ENCODE measurements at regions not wholly inside any gene's neighbourhood (a gene's known extent, or its start where the extent isn't known, plus 50 kb on each side); places are given as distances from the start of the nearest gene placed in this dataset.

DNA sequence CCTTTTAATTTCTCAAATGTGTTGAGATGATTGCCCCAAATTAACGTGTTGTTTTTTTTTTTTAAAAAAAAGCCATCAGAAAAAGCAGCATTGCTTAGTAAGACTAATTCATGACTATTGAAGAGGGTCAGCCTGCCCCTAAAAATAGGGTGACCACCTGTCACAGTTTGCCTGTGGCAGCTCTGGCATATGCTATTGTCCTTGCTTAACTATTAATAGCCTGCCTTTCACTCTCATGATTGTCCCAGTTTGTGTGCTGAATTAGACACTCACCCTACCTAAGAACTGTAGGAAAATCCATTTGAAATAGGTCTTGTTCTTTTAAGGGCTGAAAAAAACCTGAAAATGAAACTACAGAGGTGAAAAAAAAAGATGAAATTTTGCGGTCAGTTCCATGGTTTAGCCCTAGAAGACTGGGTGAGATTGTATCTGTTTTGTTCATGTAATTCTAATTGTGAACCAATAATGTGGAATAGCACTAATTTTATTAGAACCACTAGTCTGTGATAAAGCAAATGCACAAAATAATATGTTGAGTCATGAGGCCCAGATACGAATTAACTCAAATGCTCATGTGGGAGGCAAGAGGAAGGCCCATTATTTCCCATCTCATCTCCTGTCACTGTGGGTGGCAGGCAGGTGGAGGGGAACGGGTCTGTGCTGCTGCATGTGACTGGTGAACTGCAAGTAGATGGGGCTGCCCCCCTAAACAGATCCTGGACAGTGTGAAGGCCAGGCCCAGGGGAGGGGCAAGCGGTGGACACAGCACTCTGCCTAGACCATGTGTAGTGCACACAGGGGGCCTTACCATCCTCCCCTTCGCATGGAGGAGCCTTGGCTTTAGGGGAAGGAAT is 265.4 kb upstream of the NFE2L3 start:
- H3K9ac ChIP-seq (ENCODE audit: low read depth in 1 of 3, low read length in 3 of 3) = peak overlapping the region; percentile 4 to 67 (median 55)
- H3K27ac ChIP-seq (ENCODE audit: low read depth, low read length) = peak overlapping the region; percentile 91
- H3K4me1 ChIP-seq (ENCODE audit: control insufficient read depth in 3 of 3, insufficient read depth in 3 of 3, low read length in 3 of 3) = peaks cover 7 to 22% (median 8%) of the 10 kb centered on the region in 3 donors
- no peaks in the 10 kb centered on the region for H3K9me3 ChIP-seq (ENCODE audit: control insufficient read depth in 3 of 3, low read length in 3 of 3)
- peak overlapping the region in 2 of 3 donors; percentile 1 to 32 for H3K4me3 ChIP-seq (ENCODE audit: low read length in 3 of 3)
- H3K36me3 ChIP-seq (ENCODE audit: control insufficient read depth in 3 of 3, insufficient read depth in 3 of 3, low read length in 3 of 3) = no peaks in the 10 kb centered on the region
- H3K27me3 ChIP-seq (ENCODE audit: control insufficient read depth in 3 of 3, insufficient read depth in 3 of 3, low read length in 3 of 3) = peaks cover 6 to 34% (median 13%) of the 10 kb centered on the region in 3 donors

DNA sequence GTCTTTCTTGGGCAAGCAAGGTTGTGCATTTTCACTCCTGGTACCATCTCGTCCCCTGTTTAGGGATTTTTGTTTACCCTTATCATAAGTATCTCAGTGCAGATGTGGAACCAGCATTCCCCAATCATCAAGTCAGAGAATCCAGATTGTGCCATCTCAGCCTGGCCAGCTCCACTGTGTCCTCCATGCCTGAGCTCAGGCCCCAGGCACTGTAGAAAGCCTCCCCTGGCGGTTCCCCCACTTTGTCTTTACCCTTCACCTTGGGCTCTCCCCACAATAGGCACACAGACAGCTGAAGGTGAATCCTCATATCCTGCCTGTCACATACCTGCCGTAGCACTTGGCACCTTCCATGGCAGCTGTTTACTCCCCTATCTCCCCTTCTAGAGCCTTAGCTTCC is 264.7 kb upstream of the NFE2L3 start:
- peak overlapping the region in 2 of 3 donors; percentile 55 to 67 for H3K9ac ChIP-seq (ENCODE audit: low read depth in 1 of 3, low read length in 3 of 3)
- H3K36me3 ChIP-seq (ENCODE audit: control insufficient read depth in 3 of 3, insufficient read depth in 3 of 3, low read length in 3 of 3) = no peaks in the 10 kb centered on the region
- no peaks in the 10 kb centered on the region for H3K9me3 ChIP-seq (ENCODE audit: control insufficient read depth in 3 of 3, low read length in 3 of 3)
- peak overlapping the region; percentile 91 for H3K27ac ChIP-seq (ENCODE audit: low read depth, low read length)
- peak overlapping the region in 2 of 3 donors; percentile 1 to 32 for H3K4me3 ChIP-seq (ENCODE audit: low read length in 3 of 3)
- peaks cover 3 to 30% (median 9%) of the 10 kb centered on the region in 3 donors for H3K27me3 ChIP-seq (ENCODE audit: control insufficient read depth in 3 of 3, insufficient read depth in 3 of 3, low read length in 3 of 3)
- H3K4me1 ChIP-seq (ENCODE audit: control insufficient read depth in 3 of 3, insufficient read depth in 3 of 3, low read length in 3 of 3) = peaks cover 7 to 22% (median 8%) of the 10 kb centered on the region in 3 donors

DNA sequence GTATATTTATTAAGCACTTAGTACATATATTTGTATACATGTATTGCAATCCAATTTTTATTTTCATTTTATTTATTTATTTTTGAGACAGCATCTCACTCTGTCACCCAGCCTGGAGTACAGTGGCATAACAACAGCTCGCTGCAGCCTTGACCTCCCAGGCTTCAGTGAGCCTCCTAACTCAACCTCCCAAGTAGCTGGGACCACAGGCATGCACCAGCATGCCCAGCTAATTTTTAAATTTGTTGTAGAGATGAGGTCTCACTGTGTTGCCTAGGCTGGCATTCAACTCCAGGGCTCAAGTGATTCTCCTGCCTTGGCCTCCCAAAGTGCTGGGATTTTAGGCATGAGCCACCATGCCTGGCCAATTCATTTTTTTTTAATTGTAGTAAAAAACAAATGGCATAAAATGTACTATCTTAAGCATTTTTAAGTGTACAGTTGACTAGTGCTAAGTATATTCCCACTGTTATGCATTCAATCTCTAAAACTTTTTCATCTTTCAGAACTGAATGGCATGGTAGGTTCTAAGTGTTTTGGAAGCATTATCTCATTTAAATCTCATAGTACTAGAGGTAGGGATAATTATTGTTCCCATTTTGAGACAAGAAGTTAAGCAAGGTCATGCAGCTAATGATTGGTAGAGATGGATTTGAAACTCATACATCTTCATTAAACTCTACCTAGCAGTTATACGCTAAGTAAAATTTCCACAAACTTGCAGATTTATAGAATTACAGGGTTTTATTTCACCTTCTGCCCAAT is 264.0 kb upstream of the NFE2L3 start:
- Histone ChIP-seq H3K9me3 (ENCODE audit: control insufficient read depth in 3 of 3, low read length in 3 of 3) (no peaks in the 10 kb centered on the region), H3K27ac (ENCODE audit: low read depth, low read length) (peak overlapping the region; percentile 91), H3K9ac (ENCODE audit: low read depth in 1 of 3, low read length in 3 of 3) (no peak overlapping the region), H3K27me3 (ENCODE audit: control insufficient read depth in 3 of 3, insufficient read depth in 3 of 3, low read length in 3 of 3) (peaks cover 2 to 27% (median 6%) of the 10 kb centered on the region in 3 donors), H3K4me1 (ENCODE audit: control insufficient read depth in 3 of 3, insufficient read depth in 3 of 3, low read length in 3 of 3) (peaks cover 8 to 22% (median 9%) of the 10 kb centered on the region in 3 donors), H3K4me3 (ENCODE audit: low read length in 3 of 3) (no peak overlapping the region), H3K36me3 (ENCODE audit: control insufficient read depth in 3 of 3, insufficient read depth in 3 of 3, low read length in 3 of 3) (no peaks in the 10 kb centered on the region)

DNA sequence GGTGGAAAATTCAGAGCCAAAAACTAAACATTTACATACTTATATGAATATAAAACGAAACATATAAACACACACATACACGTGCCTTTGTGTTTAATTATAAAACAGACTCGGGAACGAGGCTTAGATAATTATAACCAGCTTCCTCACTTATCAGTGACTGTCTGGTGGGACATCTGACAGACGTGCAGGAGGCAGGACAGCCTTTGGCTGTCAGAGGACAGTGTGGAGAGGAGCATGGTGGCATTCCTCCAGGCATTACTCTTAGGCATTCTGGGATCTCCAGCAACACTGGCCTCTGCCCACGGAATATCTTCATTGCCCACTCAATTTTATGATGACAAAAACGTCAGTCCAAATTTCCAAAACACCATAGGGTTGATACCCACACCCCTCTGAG is 262.2 kb upstream of the NFE2L3 start:
- H3K4me3 ChIP-seq (ENCODE audit: low read length in 3 of 3) = no peak overlapping the region
- peaks cover 12 to 31% (median 17%) of the 10 kb centered on the region in 3 donors for H3K4me1 ChIP-seq (ENCODE audit: control insufficient read depth in 3 of 3, insufficient read depth in 3 of 3, low read length in 3 of 3)
- no peaks in the 10 kb centered on the region for H3K9me3 ChIP-seq (ENCODE audit: control insufficient read depth in 3 of 3, low read length in 3 of 3)
- no peak overlapping the region for H3K27ac ChIP-seq (ENCODE audit: low read depth, low read length)
- no peaks in the 10 kb centered on the region for H3K36me3 ChIP-seq (ENCODE audit: control insufficient read depth in 3 of 3, insufficient read depth in 3 of 3, low read length in 3 of 3)
- H3K27me3 ChIP-seq (ENCODE audit: control insufficient read depth in 3 of 3, insufficient read depth in 3 of 3, low read length in 3 of 3) = peaks cover 2 to 16% (median 6%) of the 10 kb centered on the region in 3 donors
- H3K9ac ChIP-seq (ENCODE audit: low read depth in 1 of 3, low read length in 3 of 3) = no peak overlapping the region

DNA sequence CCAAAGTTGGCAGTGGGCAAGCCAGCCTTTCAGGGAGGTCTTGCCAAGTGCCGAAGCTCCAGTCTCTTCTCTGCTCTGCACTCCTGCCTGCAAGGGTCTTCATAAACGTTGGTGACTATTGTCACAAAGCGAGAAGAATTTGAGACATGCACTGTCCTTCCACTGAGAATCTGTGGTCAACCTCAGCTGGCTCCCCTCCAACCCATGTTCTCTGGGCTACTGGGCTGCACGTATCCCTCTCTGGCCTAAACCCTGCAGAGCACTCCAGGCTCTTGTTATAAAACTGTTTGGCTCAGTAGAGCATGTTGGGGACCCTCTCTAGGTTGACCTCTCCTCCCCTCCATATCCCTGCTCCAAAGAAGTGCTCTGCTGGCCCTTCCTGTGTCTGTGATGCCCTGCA is 260.4 kb upstream of the NFE2L3 start:
- H3K9ac ChIP-seq (ENCODE audit: low read depth in 1 of 3, low read length in 3 of 3) = no peak overlapping the region
- H3K4me1 ChIP-seq (ENCODE audit: control insufficient read depth in 3 of 3, insufficient read depth in 3 of 3, low read length in 3 of 3) = peaks cover 15 to 26% (median 25%) of the 10 kb centered on the region in 3 donors
- no peaks in the 10 kb centered on the region for H3K36me3 ChIP-seq (ENCODE audit: control insufficient read depth in 3 of 3, insufficient read depth in 3 of 3, low read length in 3 of 3)
- peaks cover 2 to 13% (median 6%) of the 10 kb centered on the region in 3 donors for H3K27me3 ChIP-seq (ENCODE audit: control insufficient read depth in 3 of 3, insufficient read depth in 3 of 3, low read length in 3 of 3)
- H3K27ac ChIP-seq (ENCODE audit: low read depth, low read length) = no peak overlapping the region
- H3K9me3 ChIP-seq (ENCODE audit: control insufficient read depth in 3 of 3, low read length in 3 of 3) = no peaks in the 10 kb centered on the region
- no peak overlapping the region for H3K4me3 ChIP-seq (ENCODE audit: low read length in 3 of 3)

DNA sequence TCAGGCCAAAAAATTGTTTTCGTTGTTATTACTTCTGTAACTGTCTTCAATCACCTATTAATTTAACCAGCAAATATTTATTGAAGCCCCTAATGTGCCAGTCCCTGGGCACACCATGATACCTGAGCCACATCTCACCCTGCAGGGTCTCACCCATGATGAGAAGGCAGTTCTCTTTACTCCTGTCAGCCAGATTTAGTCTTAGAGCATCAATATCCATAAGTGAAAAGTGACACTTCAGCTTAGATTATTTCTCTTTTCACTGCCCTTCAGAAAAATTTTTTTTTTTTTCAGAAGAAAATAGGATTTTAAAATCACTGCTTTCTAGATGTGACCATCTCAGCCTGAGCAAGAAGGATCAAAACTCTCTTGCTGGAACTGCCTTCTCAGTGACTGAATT is 258.6 kb upstream of the NFE2L3 start:
- H3K27me3 ChIP-seq (ENCODE audit: control insufficient read depth in 3 of 3, insufficient read depth in 3 of 3, low read length in 3 of 3) = peaks cover 0 to 11% (median 6%) of the 10 kb centered on the region in 3 donors
- H3K4me3 ChIP-seq (ENCODE audit: low read length in 3 of 3) = peak overlapping the region; percentile 74 to 93 (median 79)
- H3K36me3 ChIP-seq (ENCODE audit: control insufficient read depth in 3 of 3, insufficient read depth in 3 of 3, low read length in 3 of 3) = no peaks in the 10 kb centered on the region
- H3K9me3 ChIP-seq (ENCODE audit: control insufficient read depth in 3 of 3, low read length in 3 of 3) = no peaks in the 10 kb centered on the region
- peaks cover 9 to 16% (median 13%) of the 10 kb centered on the region in 3 donors for H3K4me1 ChIP-seq (ENCODE audit: control insufficient read depth in 3 of 3, insufficient read depth in 3 of 3, low read length in 3 of 3)
- peak overlapping the region in 2 of 3 donors; percentile 77 to 87 for H3K9ac ChIP-seq (ENCODE audit: low read depth in 1 of 3, low read length in 3 of 3)
- H3K27ac ChIP-seq (ENCODE audit: low read depth, low read length) = no peak overlapping the region

DNA sequence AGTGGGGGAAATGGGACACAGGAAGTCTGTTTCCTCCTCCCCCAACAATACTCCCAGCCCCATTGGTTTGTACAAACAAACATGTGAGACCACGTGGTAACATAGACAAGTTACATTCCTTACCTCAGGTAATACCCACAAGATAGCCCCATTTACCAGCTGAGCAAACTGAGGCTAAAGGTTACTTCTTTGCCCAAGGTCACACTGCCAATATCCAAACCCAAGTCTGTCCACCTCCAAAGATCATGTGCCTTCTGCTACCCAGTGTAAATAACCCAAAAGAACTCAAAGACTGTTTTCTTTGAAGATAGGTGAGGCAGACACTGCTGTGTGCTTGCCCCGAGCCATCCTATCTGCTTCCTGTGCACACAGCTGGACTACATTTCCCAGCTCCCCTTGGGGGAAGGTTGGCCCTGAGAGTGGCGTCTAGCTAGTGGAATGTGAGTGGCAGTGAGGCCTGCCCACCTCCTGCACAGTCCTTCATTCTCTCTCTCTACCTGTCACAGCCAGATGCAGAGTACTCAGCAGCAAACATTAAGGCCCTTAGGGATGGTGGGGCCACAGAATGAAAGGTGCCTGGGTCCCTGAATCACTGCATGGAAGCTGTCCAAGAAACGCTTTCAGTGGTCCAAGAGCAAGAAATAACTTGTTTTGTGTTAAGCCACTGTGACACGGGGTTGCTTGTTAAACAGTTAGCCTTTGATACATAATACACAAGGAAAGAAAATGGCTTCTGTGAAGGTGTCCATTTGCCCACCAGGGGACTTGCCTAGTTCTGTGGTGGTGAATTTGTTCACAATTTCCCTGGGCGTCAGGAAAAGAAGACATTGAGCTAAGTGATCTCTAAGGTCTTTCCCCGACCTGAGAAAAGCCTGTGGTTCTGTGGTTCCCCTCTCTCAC is 257.7 kb upstream of the NFE2L3 start:
- H3K27me3 ChIP-seq (ENCODE audit: control insufficient read depth in 3 of 3, insufficient read depth in 3 of 3, low read length in 3 of 3) = peaks cover 0 to 11% (median 6%) of the 10 kb centered on the region in 3 donors
- H3K9ac ChIP-seq (ENCODE audit: low read depth in 1 of 3, low read length in 3 of 3) = no peak overlapping the region
- H3K4me1 ChIP-seq (ENCODE audit: control insufficient read depth in 3 of 3, insufficient read depth in 3 of 3, low read length in 3 of 3) = peaks cover 9 to 16% (median 13%) of the 10 kb centered on the region in 3 donors
- H3K9me3 ChIP-seq (ENCODE audit: control insufficient read depth in 3 of 3, low read length in 3 of 3) = no peaks in the 10 kb centered on the region
- peak overlapping the region; percentile 9 for H3K27ac ChIP-seq (ENCODE audit: low read depth, low read length)
- peak overlapping the region in 1 of 3 donors; percentile 56 for H3K4me3 ChIP-seq (ENCODE audit: low read length in 3 of 3)
- H3K36me3 ChIP-seq (ENCODE audit: control insufficient read depth in 3 of 3, insufficient read depth in 3 of 3, low read length in 3 of 3) = no peaks in the 10 kb centered on the region

DNA sequence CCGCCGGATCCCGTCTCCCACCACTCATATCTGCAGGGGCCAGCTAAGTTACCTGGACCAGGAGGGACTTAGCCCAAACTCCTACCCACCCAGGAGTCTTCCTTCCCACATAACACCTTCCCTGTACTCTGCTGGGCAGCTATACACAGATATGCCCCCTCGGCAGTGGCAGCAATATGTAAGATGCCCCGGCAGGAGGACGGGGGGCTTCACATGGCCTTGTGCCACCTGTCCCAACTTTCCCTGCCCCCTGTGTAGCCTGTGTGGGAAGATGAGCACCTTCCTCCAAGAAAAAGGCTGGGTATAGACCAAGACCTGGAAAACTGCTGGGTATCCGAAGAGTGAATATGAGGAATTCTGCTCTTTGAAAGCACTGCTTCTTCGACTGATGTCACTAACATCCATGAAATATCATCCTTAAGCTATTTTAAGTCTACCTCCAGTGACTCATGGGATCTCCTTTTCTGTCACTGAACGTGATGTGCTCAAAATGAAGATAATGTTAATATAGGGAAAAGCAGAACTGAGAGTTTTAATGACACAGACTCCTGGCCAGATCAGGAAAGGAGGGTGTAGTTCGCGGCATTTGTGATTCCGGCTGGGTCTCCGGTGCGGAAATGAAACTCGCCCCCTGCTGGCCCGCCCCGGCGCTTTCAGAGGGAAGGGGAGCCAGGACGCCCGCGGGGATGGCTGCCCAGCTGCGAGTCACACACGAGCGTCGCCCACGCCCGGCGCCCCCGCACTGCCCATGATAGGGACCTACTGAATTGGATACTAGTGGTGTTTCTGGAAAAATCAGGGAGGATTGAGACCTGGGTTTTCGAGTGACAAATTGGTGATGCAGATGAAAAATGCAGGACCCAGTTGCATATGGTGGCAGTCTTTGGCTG is 256.9 kb upstream of the NFE2L3 start:
- Histone ChIP-seq H3K4me3 (ENCODE audit: low read length in 3 of 3) (peak overlapping the region; percentile 54 to 64 (median 56)), H3K4me1 (ENCODE audit: control insufficient read depth in 3 of 3, insufficient read depth in 3 of 3, low read length in 3 of 3) (peaks cover 9 to 16% (median 13%) of the 10 kb centered on the region in 3 donors), H3K27ac (ENCODE audit: low read depth, low read length) (peak overlapping the region; percentile 9), H3K9ac (ENCODE audit: low read depth in 1 of 3, low read length in 3 of 3) (peak overlapping the region in 2 of 3 donors; percentile 10 to 65), H3K27me3 (ENCODE audit: control insufficient read depth in 3 of 3, insufficient read depth in 3 of 3, low read length in 3 of 3) (peaks cover 0 to 6% (median 6%) of the 10 kb centered on the region in 3 donors), H3K9me3 (ENCODE audit: control insufficient read depth in 3 of 3, low read length in 3 of 3) (no peaks in the 10 kb centered on the region), H3K36me3 (ENCODE audit: control insufficient read depth in 3 of 3, insufficient read depth in 3 of 3, low read length in 3 of 3) (no peaks in the 10 kb centered on the region)
